Osteocyte (in vitro differentiated cells): ENCODE measurements at regions not wholly inside any gene's neighbourhood (a gene's known extent, or its start where the extent isn't known, plus 50 kb on each side); places are given as distances from the start of the nearest gene placed in this dataset.

Experiments used
- DNase-seq: peaks from one replicate; pipeline ENCODE4 v3.0.0; 2021; ENCODE audit warnings: mixed read lengths; ENCODE audit not compliant: unreplicated experiment; ENCODE audit errors: extremely low spot score
- H3K27ac Mint-ChIP-seq: one replicate; pipeline ENCODE4 v1.8.0; 2021; ENCODE audit warnings: mild to moderate bottlenecking, mixed read lengths; ENCODE audit not compliant: unreplicated experiment
- H3K27me3 Mint-ChIP-seq: one replicate; pipeline ENCODE4 v1.8.0; 2021; ENCODE audit warnings: mixed read lengths; ENCODE audit not compliant: unreplicated experiment
- H3K36me3 Mint-ChIP-seq: one replicate; pipeline ENCODE4 v1.8.0; 2021; ENCODE audit warnings: mixed read lengths; ENCODE audit not compliant: unreplicated experiment
- H3K4me1 Mint-ChIP-seq: one replicate; pipeline ENCODE4 v1.8.0; 2021; ENCODE audit warnings: mixed read lengths; ENCODE audit not compliant: unreplicated experiment
- H3K4me3 Mint-ChIP-seq: one replicate; pipeline ENCODE4 v1.8.0; 2021; ENCODE audit warnings: mild to moderate bottlenecking, moderate library complexity, mixed read lengths; ENCODE audit not compliant: unreplicated experiment
- H3K9me3 Mint-ChIP-seq: one replicate; pipeline ENCODE4 v1.8.0; 2021; ENCODE audit warnings: mixed read lengths; ENCODE audit not compliant: unreplicated experiment
- CTCF ChIP-seq: fragments of 200-600 bp; sonication (generic); IDR thresholded peaks from 2 replicates; pipeline ENCODE4 v1.5.0; 2021; ENCODE audit warnings: antibody characterized with exemption, mild to moderate bottlenecking, moderate library complexity

GRCh38 chr2:103740631-103741030 is 978.8 kb downstream of the TMEM182 start:
- peaks cover 5% of the 10 kb centered on the region for H3K9me3 Mint-ChIP-seq
- H3K4me1 Mint-ChIP-seq = no peaks in the 10 kb centered on the region
- H3K36me3 Mint-ChIP-seq = no peaks in the 10 kb centered on the region

GRCh38 chr2:103743195-103743594 is 981.4 kb downstream of the TMEM182 start:
- Mint-ChIP-seq H3K27ac (no peak overlapping the region), H3K9me3 (no peaks in the 10 kb centered on the region)
- TF ChIP-seq CTCF = no peak

More at GRCh38 chr2:103740631-103741030, 978.8 kb downstream of the TMEM182 start:
- DNase-seq = no peak
- H3K4me3 Mint-ChIP-seq = no peak overlapping the region
- no peak overlapping the region for H3K27ac Mint-ChIP-seq
- no peak for TF ChIP-seq CTCF
- no peaks in the 10 kb centered on the region for H3K27me3 Mint-ChIP-seq

GRCh38 chr2:103754530-103754929 is 992.7 kb downstream of the TMEM182 start:
- Mint-ChIP-seq H3K4me3 (no peak overlapping the region), H3K4me1 (no peaks in the 10 kb centered on the region), H3K27me3 (no peaks in the 10 kb centered on the region), H3K36me3 (no peaks in the 10 kb centered on the region), H3K9me3 (no peaks in the 10 kb centered on the region), H3K27ac (no peak overlapping the region)
- no peak for DNase-seq
- TF ChIP-seq CTCF = no peak

More at GRCh38 chr2:103743195-103743594, 981.4 kb downstream of the TMEM182 start:
- H3K4me1 Mint-ChIP-seq = no peaks in the 10 kb centered on the region
- no peak for DNase-seq
- no peak overlapping the region for H3K4me3 Mint-ChIP-seq
- H3K27me3 Mint-ChIP-seq = no peaks in the 10 kb centered on the region
- no peaks in the 10 kb centered on the region for H3K36me3 Mint-ChIP-seq

- H3K36me3 Mint-ChIP-seq = no peaks in the 10 kb centered on the region
- peaks cover 21% of the 10 kb centered on the region for H3K9me3 Mint-ChIP-seq
- no peak for TF ChIP-seq CTCF
- no peaks in the 10 kb centered on the region for H3K4me1 Mint-ChIP-seq
- H3K4me3 Mint-ChIP-seq = no peak overlapping the region
- no peak for DNase-seq
- no peaks in the 10 kb centered on the region for H3K27me3 Mint-ChIP-seq
- H3K27ac Mint-ChIP-seq = no peak overlapping the region
Observed at GRCh38 chr2:103773884-103774283, 1012.1 kb downstream of the TMEM182 start.

GRCh38 chr2:103780088-103780702 is 1018.4 kb downstream of the TMEM182 start:
- no peak overlapping the region for H3K27ac Mint-ChIP-seq
- no peak for DNase-seq
- H3K4me3 Mint-ChIP-seq = no peak overlapping the region
- H3K9me3 Mint-ChIP-seq = peaks cover 18% of the 10 kb centered on the region
- TF ChIP-seq CTCF = no peak
- H3K4me1 Mint-ChIP-seq = no peaks in the 10 kb centered on the region
- no peaks in the 10 kb centered on the region for H3K27me3 Mint-ChIP-seq
- H3K36me3 Mint-ChIP-seq = no peaks in the 10 kb centered on the region
